HCT116 (cell line): ENCODE measurements at regions not wholly inside any gene's neighbourhood (a gene's known extent, or its start where the extent isn't known, plus 50 kb on each side); places are given as distances from the start of the nearest gene placed in this dataset.

Source experiments
- ATAC-seq: fragments of 200-7000 bp; cut with Tn5 transposase; 2 replicates; pipeline ENCODE4 v1.9.1; 2020; ENCODE audit warnings: mild to moderate bottlenecking, moderate library complexity
- BruUV-seq: library from RNA; stranded (reverse); fragments of 400-500 nt; replicated peaks from 2 replicates; lab custom pipeline; 2021; lab: Mats Ljungman, UMichigan
- CTCF ChIA-PET: fragments of 300-600 bp; sonication (Branson Sonifier 250); formaldehyde crosslinking; loops from one replicate; lab custom pipeline; 2021; ENCODE audit warnings: antibody characterized with exemption; lab: Charles Lee
- POLR2A ChIA-PET: fragments of 300-600, 350-600 bp; sonication (Branson Sonifier 250); formaldehyde crosslinking; loops from one replicate; lab custom pipeline; 2021; ENCODE audit warnings: antibody characterized with exemption; lab: Charles Lee
- RAD21 ChIA-PET, 2 experiments: fragments of 300-600 bp; sonication (Branson Sonifier 250); formaldehyde crosslinking; loops; one replicate each; lab custom pipeline; 2023; ENCODE audit warnings: low total read pairs in 2 of 2; ENCODE audit not compliant: uncharacterized antibody in 2 of 2, unreplicated experiment in 2 of 2, low non-redundant PET in 1 of 2; lab: Charles Lee
- DNase-seq: peaks from one replicate; pipeline ENCODE4 v3.0.0-alpha.2; 2010; ENCODE audit warnings: low read depth, low spot score
- H2AFZ ChIP-seq: fragments of 200-600 bp; shearing (Covaris generic), sonication (generic); 2 replicates; pipeline ENCODE4 v1.6.1; 2017; ENCODE audit warnings: low read depth, mixed run types, mixed read lengths, antibody characterized with exemption, low read length; ENCODE audit not compliant: poor library complexity, severe bottlenecking
- H3K27ac ChIP-seq: 2 replicates; pipeline ENCODE4 v1.5.1; 2012; ENCODE audit warnings: low read depth, low read length
- H3K27me3 ChIP-seq: fragments of 200-600 bp; sonication (generic); 2 replicates; pipeline ENCODE4 v1.6.1; 2016; ENCODE audit warnings: mixed run types, low read length, mixed read lengths; ENCODE audit not compliant: insufficient read depth
- H3K36me3 ChIP-seq, 2 experiments: fragments of 200-500 bp in 1 of 2; fragments of 200-600 bp in 1 of 2; sonication (Bioruptor generic) in 1 of 2; sonication (generic) in 1 of 2; 2 replicates each; pipeline versions ENCODE4 v1.5.1 to v1.6.1; 2014 to 2016; ENCODE audit warnings: low read length in 2 of 2, inconsistent platforms in 1 of 2, mixed read lengths in 1 of 2, mixed run types in 1 of 2; ENCODE audit not compliant: insufficient read depth in 2 of 2, control insufficient read depth in 1 of 2
- H3K4me1 ChIP-seq, 2 experiments: fragments of 200-600 bp in 1 of 2; sonication (generic) in 1 of 2; 2 replicates each; pipeline versions ENCODE4 v1.5.1 to v1.6.1; 2012 to 2017; ENCODE audit warnings: low read length in 2 of 2, inconsistent platforms in 1 of 2, mild to moderate bottlenecking in 1 of 2, mixed read lengths in 1 of 2, mixed run types in 1 of 2, moderate library complexity in 1 of 2; ENCODE audit not compliant: insufficient read depth in 2 of 2, control insufficient read depth in 1 of 2
- H3K4me2 ChIP-seq: fragments of 200-600 bp; sonication (generic); 2 replicates; pipeline ENCODE4 v1.6.1; 2017; ENCODE audit warnings: mixed run types, low read length, mixed read lengths
- H3K4me3 ChIP-seq, 2 experiments: fragments of 200-600 bp in 1 of 2; sonication (generic) in 1 of 2; replicated peaks in 1 of 2; 2 replicates each; pipeline ENCODE4 v1.5.1; 2011 to 2016; ENCODE audit warnings: low read length in 2 of 2, control low read depth in 1 of 2, low read depth in 1 of 2, mild to moderate bottlenecking in 1 of 2, mixed read lengths in 1 of 2, mixed run types in 1 of 2
- H3K79me2 ChIP-seq: fragments of 200-600 bp; sonication (generic); 2 replicates; pipeline ENCODE4 v1.6.1; 2017; ENCODE audit warnings: mild to moderate bottlenecking, mixed run types, low read length, moderate library complexity, mixed read lengths; ENCODE audit not compliant: insufficient read depth
- H3K9ac ChIP-seq: fragments of 200-600 bp; sonication (generic); 2 replicates; pipeline ENCODE4 v1.6.1; 2016; ENCODE audit warnings: low read length, mixed read lengths
- H3K9me2 ChIP-seq: fragments of 200-600 bp; sonication (generic), shearing (Covaris generic); 2 replicates; pipeline ENCODE4 v1.6.1; 2017; ENCODE audit warnings: mixed run types, mild to moderate bottlenecking, moderate library complexity; ENCODE audit not compliant: insufficient read depth
- H3K9me3 ChIP-seq, 2 experiments: fragments of 200-500 bp in 1 of 2; fragments of 200-600 bp in 1 of 2; sonication (Bioruptor generic) in 1 of 2; sonication (generic) in 1 of 2; 2 replicates each; pipeline ENCODE4 v1.6.1; 2014 to 2017; ENCODE audit warnings: low read length in 2 of 2, mixed read lengths in 2 of 2, inconsistent platforms in 1 of 2, low read depth in 1 of 2, mild to moderate bottlenecking in 1 of 2, mixed run types in 1 of 2, moderate library complexity in 1 of 2; ENCODE audit not compliant: control insufficient read depth in 1 of 2, insufficient read depth in 1 of 2
- H4K20me1 ChIP-seq: fragments of 200-600 bp; sonication (generic), shearing (Covaris generic); 2 replicates; pipeline ENCODE4 v1.6.1; 2017; ENCODE audit warnings: mixed run types, mild to moderate bottlenecking, moderate library complexity; ENCODE audit not compliant: insufficient read depth
- CBX3 ChIP-seq: IDR thresholded peaks from 2 replicates; pipeline ENCODE4 v1.6.1; 2012; ENCODE audit warnings: low read depth
- CEBPB ChIP-seq: IDR thresholded peaks from 2 replicates; pipeline ENCODE4 v1.6.1; 2012; ENCODE audit warnings: low read depth
- EGR1 ChIP-seq: IDR thresholded peaks from 2 replicates; pipeline ENCODE4 v1.6.1; 2012; ENCODE audit warnings: low read depth
- ELF1 ChIP-seq: IDR thresholded peaks from 2 replicates; pipeline ENCODE4 v1.6.1; 2012; ENCODE audit warnings: low read depth, borderline replicate concordance
- JUND ChIP-seq: IDR thresholded peaks from 2 replicates; pipeline ENCODE4 v1.6.1; 2012
- POLR2AphosphoS5 ChIP-seq: IDR thresholded peaks from 2 replicates; pipeline ENCODE4 v1.6.1; 2011; ENCODE audit warnings: mild to moderate bottlenecking, low read depth, low read length, moderate library complexity
- RAD21 ChIP-seq: IDR thresholded peaks from 2 replicates; pipeline ENCODE4 v1.6.1; 2012; ENCODE audit warnings: low read depth, mild to moderate bottlenecking
- SIN3A ChIP-seq: IDR thresholded peaks from 2 replicates; pipeline ENCODE4 v1.6.1; 2012; ENCODE audit warnings: low read depth
- SP1 ChIP-seq: IDR thresholded peaks from 2 replicates; pipeline ENCODE4 v1.6.1; 2012; ENCODE audit warnings: low read depth
- SRF ChIP-seq: IDR thresholded peaks from 2 replicates; pipeline ENCODE4 v1.6.1; 2012; ENCODE audit warnings: low read depth
- TCF7L2 ChIP-seq: IDR thresholded peaks from 2 replicates; pipeline ENCODE4 v1.7.0; 2011; ENCODE audit warnings: borderline replicate concordance, inconsistent platforms; ENCODE audit not compliant: insufficient read depth, insufficient read length; ENCODE audit errors: extremely low read depth
- YY1 ChIP-seq: IDR thresholded peaks from 2 replicates; pipeline ENCODE4 v1.6.1; 2011; ENCODE audit warnings: low read length, low read depth, moderate library complexity, mild to moderate bottlenecking; ENCODE audit not compliant: insufficient replicate concordance; ENCODE audit errors: extremely low read depth
- ZFX ChIP-seq: fragments of 450-650 bp; IDR thresholded peaks from 2 replicates; pipeline ENCODE4 v1.6.1; 2017
- ZNF274 ChIP-seq: fragments of 200-500 bp; sonication (Bioruptor generic); IDR thresholded peaks from 2 replicates; pipeline ENCODE4 v1.6.1; 2014; ENCODE audit warnings: mild to moderate bottlenecking, low read depth, low read length, inconsistent platforms
- intact Hi-C: fragments of 100-400 bp; cut with micrococcal nuclease; formaldehyde crosslinking; loops from 2 replicates; pipeline ENCODE4 v1.10.0; 2022
- TF ChIP-seq, protein P1 (sequence below), 3 experiments: fragments of 200-600 bp in 1 of 3; sonication (generic) in 1 of 3; IDR thresholded peaks in 2 of 3; conservative IDR thresholded peaks in 1 of 3; 2 replicates each; pipeline ENCODE4 v1.5.1; 2012 to 2017; ENCODE audit warnings: low read depth in 2 of 3, low read length in 2 of 3, antibody characterized with exemption in 1 of 3, borderline replicate concordance in 1 of 3, control low read depth in 1 of 3, mild to moderate bottlenecking in 1 of 3, mixed read lengths in 1 of 3, mixed run types in 1 of 3, moderate library complexity in 1 of 3; ENCODE audit not compliant: insufficient read depth in 1 of 3
- TF ChIP-seq, protein P2 (sequence below): IDR thresholded peaks from 2 replicates; pipeline ENCODE4 v1.6.1; 2011; ENCODE audit warnings: mild to moderate bottlenecking, low read length, moderate library complexity; ENCODE audit not compliant: insufficient replicate concordance; ENCODE audit errors: extremely low read depth
- TF ChIP-seq, protein P3 (sequence below): IDR thresholded peaks from 2 replicates; pipeline ENCODE4 v1.6.1; 2012; ENCODE audit warnings: low read depth

DNA sequence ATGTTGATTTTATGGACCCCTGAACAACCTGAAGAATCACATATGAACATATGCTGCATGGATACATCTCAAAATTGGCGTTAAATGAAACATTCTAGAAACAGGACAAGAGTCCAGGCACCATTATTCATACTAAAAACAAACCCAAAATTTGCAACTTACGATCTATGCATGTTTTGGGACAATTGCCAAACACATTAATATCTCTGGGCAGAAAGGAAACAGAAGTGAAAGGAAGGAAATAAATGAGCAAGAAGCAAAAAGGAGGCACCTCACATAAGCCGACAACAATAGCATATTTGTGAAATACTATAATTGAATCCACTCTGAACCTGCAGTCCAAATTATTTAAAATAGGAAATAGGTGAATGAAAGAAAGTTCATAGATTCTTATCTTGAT lies 1505.3 kb downstream of the AACS start:
- RAD21 ChIA-PET, result no interaction called here
- intact Hi-C loops, result no loop called here
- BruUV-seq, result no TSS peak

More for the DNA sequence above, 1505.3 kb downstream of the AACS start:
- TF ChIP-seq RAD21 (no peak), SP1 (no peak), JUND (no peak), SIN3A (no peak), ZNF274 (no peak), POLR2AphosphoS5 (no peak), CEBPB (no peak), TCF7L2 (no peak), CBX3 (no peak), ZFX (no peak), YY1 (no peak), SRF (no peak), EGR1 (no peak), ELF1 (no peak)
- TF ChIP-seq, protein P1, sequence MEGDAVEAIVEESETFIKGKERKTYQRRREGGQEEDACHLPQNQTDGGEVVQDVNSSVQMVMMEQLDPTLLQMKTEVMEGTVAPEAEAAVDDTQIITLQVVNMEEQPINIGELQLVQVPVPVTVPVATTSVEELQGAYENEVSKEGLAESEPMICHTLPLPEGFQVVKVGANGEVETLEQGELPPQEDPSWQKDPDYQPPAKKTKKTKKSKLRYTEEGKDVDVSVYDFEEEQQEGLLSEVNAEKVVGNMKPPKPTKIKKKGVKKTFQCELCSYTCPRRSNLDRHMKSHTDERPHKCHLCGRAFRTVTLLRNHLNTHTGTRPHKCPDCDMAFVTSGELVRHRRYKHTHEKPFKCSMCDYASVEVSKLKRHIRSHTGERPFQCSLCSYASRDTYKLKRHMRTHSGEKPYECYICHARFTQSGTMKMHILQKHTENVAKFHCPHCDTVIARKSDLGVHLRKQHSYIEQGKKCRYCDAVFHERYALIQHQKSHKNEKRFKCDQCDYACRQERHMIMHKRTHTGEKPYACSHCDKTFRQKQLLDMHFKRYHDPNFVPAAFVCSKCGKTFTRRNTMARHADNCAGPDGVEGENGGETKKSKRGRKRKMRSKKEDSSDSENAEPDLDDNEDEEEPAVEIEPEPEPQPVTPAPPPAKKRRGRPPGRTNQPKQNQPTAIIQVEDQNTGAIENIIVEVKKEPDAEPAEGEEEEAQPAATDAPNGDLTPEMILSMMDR (IDR thresholded peaks at IDR 0.05 in 2 of 3, conservative IDR thresholded peaks at IDR 0.05 in 1 of 3; ENCODE audit: borderline replicate concordance in 1 of 3, insufficient read depth in 1 of 3, low read depth in 2 of 3, low read length in 2 of 3), result no peak
- TF ChIP-seq, protein P2, sequence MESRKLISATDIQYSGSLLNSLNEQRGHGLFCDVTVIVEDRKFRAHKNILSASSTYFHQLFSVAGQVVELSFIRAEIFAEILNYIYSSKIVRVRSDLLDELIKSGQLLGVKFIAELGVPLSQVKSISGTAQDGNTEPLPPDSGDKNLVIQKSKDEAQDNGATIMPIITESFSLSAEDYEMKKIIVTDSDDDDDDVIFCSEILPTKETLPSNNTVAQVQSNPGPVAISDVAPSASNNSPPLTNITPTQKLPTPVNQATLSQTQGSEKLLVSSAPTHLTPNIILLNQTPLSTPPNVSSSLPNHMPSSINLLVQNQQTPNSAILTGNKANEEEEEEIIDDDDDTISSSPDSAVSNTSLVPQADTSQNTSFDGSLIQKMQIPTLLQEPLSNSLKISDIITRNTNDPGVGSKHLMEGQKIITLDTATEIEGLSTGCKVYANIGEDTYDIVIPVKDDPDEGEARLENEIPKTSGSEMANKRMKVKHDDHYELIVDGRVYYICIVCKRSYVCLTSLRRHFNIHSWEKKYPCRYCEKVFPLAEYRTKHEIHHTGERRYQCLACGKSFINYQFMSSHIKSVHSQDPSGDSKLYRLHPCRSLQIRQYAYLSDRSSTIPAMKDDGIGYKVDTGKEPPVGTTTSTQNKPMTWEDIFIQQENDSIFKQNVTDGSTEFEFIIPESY, result no peak
- TF ChIP-seq, protein P3, sequence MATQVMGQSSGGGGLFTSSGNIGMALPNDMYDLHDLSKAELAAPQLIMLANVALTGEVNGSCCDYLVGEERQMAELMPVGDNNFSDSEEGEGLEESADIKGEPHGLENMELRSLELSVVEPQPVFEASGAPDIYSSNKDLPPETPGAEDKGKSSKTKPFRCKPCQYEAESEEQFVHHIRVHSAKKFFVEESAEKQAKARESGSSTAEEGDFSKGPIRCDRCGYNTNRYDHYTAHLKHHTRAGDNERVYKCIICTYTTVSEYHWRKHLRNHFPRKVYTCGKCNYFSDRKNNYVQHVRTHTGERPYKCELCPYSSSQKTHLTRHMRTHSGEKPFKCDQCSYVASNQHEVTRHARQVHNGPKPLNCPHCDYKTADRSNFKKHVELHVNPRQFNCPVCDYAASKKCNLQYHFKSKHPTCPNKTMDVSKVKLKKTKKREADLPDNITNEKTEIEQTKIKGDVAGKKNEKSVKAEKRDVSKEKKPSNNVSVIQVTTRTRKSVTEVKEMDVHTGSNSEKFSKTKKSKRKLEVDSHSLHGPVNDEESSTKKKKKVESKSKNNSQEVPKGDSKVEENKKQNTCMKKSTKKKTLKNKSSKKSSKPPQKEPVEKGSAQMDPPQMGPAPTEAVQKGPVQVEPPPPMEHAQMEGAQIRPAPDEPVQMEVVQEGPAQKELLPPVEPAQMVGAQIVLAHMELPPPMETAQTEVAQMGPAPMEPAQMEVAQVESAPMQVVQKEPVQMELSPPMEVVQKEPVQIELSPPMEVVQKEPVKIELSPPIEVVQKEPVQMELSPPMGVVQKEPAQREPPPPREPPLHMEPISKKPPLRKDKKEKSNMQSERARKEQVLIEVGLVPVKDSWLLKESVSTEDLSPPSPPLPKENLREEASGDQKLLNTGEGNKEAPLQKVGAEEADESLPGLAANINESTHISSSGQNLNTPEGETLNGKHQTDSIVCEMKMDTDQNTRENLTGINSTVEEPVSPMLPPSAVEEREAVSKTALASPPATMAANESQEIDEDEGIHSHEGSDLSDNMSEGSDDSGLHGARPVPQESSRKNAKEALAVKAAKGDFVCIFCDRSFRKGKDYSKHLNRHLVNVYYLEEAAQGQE, result no peak
- Histone ChIP-seq H3K9me2 (no peaks in the 10 kb centered on the region), H3K9ac (no peak overlapping the region), H3K4me3 (no peak overlapping the region), H4K20me1 (no peaks in the 10 kb centered on the region), H3K79me2 (no peaks in the 10 kb centered on the region), H3K9me3 (peaks cover 3% of the 10 kb centered on the region in 2 experiments; a peak in 3 of 4 replicates), H3K27me3 (no peaks in the 10 kb centered on the region), H2AFZ (no peak overlapping the region), H3K36me3 (no peaks in the 10 kb centered on the region), H3K27ac (no peak overlapping the region), H3K4me1 (no peaks in the 10 kb centered on the region), H3K4me2 (no peak overlapping the region)
- ChIA-PET POLR2A (no interaction called here), CTCF (no interaction called here)
- ATAC-seq, result no peak
- DNase-seq, result no peak
